ENCODE measurements at regions not wholly inside any gene's neighbourhood (a gene's known extent, or its start where the extent isn't known, plus 50 kb on each side); places are given as distances from the start of the nearest gene placed in this dataset.

DNA sequence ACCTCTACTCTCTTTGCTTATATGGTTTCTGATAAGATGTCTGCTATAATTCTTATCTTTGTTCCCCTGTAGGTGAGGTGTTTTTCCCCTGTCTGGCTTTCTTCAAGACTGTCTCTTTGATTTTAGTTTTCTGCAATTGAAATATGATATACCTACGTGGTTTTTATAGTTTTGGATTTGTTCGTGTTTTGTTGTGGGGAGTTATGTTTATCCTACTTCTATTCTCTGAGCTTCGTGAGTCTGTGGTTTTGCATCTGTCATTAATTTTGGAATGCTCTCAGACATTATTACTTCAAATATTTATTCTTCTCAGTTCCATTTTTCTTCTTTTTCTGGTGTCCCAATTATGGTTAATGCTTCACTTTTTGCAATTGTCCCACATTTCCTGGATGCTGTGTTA, 521.3 kb downstream of the KCTD16 start:
- H3K4me3 ChIP-seq (ENCODE audit: control insufficient read depth, low read depth, low read length): no peak overlapping the region
- DNase-seq (ENCODE audit: low read depth): no peak
- TF ChIP-seq, protein P1, sequence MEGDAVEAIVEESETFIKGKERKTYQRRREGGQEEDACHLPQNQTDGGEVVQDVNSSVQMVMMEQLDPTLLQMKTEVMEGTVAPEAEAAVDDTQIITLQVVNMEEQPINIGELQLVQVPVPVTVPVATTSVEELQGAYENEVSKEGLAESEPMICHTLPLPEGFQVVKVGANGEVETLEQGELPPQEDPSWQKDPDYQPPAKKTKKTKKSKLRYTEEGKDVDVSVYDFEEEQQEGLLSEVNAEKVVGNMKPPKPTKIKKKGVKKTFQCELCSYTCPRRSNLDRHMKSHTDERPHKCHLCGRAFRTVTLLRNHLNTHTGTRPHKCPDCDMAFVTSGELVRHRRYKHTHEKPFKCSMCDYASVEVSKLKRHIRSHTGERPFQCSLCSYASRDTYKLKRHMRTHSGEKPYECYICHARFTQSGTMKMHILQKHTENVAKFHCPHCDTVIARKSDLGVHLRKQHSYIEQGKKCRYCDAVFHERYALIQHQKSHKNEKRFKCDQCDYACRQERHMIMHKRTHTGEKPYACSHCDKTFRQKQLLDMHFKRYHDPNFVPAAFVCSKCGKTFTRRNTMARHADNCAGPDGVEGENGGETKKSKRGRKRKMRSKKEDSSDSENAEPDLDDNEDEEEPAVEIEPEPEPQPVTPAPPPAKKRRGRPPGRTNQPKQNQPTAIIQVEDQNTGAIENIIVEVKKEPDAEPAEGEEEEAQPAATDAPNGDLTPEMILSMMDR (IDR thresholded peaks at IDR 0.05; ENCODE audit: control insufficient read depth, insufficient read depth, low read depth, low read length, missing control alignments): no peak

DNA sequence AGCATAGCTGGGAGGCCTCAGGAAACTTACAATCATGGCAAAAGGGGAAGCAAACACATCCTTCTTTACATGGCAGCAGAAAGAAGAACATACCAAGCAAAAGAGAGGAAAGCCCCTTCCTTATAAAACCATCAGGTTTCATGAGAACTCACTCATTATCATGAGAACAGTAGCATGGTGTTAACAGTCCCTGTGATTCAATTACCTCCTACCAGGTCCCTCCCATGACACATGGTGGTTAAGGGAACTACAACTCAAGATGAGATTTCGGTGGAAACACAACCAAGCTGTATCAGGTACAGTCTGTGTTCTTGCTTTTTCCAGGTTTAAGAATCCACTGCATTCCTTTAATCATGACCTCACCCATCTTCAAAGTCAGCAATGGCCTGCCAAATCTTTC, 514.2 kb downstream of the KCTD16 start:
- H3K4me3 ChIP-seq (ENCODE audit: control insufficient read depth, low read depth, low read length): no peak overlapping the region
- TF ChIP-seq, protein P1 (IDR thresholded peaks at IDR 0.05; ENCODE audit: control insufficient read depth, insufficient read depth, low read depth, low read length, missing control alignments): no peak
- DNase-seq (ENCODE audit: low read depth): no peak

DNA sequence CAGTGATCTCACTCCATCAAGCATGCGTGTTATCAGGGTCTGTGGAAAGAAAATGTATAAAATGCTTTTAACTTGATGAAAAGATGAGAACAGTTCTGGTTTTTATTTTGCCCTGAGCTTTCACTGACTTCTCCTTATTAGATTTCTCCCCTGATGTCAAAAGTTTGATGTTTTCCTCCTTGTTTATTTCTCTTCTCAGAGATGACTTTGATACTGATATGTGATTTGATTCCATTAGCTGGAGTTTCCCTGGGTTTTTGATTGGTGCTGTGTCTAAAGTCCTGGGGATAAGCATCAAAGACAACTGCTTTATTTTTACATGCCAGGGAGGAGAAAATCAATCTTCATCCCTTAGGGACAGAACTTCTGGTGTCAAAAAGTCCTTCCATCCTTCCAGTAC, 510.0 kb downstream of the KCTD16 start:
- TF ChIP-seq, protein P1 (IDR thresholded peaks at IDR 0.05; ENCODE audit: control insufficient read depth, insufficient read depth, low read depth, low read length, missing control alignments): no peak
- no peak overlapping the region for H3K4me3 ChIP-seq (ENCODE audit: control insufficient read depth, low read depth, low read length)
- DNase-seq (ENCODE audit: low read depth): no peak

GRCh38 chr5:144671066-144671465, 500.4 kb downstream of the KCTD16 start:
- TF ChIP-seq, protein P1 (IDR thresholded peaks at IDR 0.05; ENCODE audit: control insufficient read depth, insufficient read depth, low read depth, low read length, missing control alignments): no peak
- H3K4me3 ChIP-seq (ENCODE audit: control insufficient read depth, low read depth, low read length): no peak overlapping the region
- DNase-seq (ENCODE audit: low read depth): no peak

DNA sequence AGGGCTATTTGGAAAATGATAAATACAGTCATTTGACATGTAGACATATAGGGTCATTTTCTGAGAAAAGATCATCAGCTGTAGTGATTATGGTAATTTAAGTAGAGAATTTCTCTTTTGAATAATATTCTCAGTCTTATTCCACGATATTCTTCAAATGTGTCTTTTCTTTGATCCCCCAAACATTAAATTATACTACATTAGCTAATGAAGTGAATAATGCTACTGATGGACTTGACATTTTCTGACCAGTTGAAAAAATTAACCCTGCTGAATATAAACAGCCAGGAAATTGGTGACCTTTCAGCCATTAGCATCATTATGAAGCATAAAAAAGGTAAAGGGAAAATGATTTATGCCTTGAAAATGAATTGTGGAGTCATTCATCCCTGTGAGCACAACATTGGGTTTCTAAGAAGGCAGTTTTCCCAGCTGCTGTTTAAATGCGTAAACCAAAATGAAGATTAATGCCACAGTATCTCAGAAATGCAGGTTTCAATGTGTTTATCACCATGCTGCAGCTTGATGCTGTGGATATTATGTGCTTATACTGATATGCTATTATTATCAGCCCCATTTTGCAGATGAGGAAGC, 489.1 kb downstream of the KCTD16 start:
- H3K4me3 ChIP-seq (ENCODE audit: control insufficient read depth, low read depth, low read length): no peak overlapping the region
- TF ChIP-seq, protein P1 (IDR thresholded peaks at IDR 0.05; ENCODE audit: control insufficient read depth, insufficient read depth, low read depth, low read length, missing control alignments): no peak
- DNase-seq (ENCODE audit: low read depth): no peak

GRCh38 chr5:144644317-144644716, 473.6 kb downstream of the KCTD16 start:
- TF ChIP-seq, protein P1 (IDR thresholded peaks at IDR 0.05; ENCODE audit: control insufficient read depth, insufficient read depth, low read depth, low read length, missing control alignments): no peak
- no peak for DNase-seq (ENCODE audit: low read depth)
- no peak overlapping the region for H3K4me3 ChIP-seq (ENCODE audit: control insufficient read depth, low read depth, low read length)

DNA sequence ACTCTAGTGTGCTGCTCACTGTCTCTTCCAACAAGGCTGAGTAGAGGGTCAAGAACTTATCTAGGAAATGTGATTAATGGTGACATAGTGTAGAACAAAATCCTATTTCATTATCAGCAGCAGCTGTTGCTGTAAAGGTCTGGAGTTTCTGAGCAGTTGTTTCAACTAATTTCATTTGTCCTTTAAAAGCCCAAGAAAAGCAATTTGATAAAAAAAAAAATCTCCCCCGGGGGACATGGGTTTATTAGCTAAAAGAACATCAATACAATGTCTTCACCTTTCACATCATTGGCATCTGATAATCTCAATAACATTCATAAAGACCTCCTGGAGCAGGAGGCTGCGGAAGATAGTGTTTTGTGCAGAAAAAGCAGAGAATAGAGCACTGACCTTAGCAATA, 468.1 kb downstream of the KCTD16 start:
- TF ChIP-seq, protein P1 (IDR thresholded peaks at IDR 0.05; ENCODE audit: control insufficient read depth, insufficient read depth, low read depth, low read length, missing control alignments): no peak
- DNase-seq (ENCODE audit: low read depth): no peak
- H3K4me3 ChIP-seq (ENCODE audit: control insufficient read depth, low read depth, low read length): no peak overlapping the region

Measured in AG09309 (cell line).